Prostate gland (tissue), 2 donors: ENCODE measurements at regions not wholly inside any gene's neighbourhood (a gene's known extent, or its start where the extent isn't known, plus 50 kb on each side); places are given as distances from the start of the nearest gene placed in this dataset.

Experiments used
- CTCF ChIP-seq, 4 experiments: fragments of 200-600 bp in 2 of 4; fragments of 450-650 bp in 2 of 4; sonication (generic) in 2 of 4; IDR thresholded peaks; 1 replicate in 3 of 4; 2 replicates in 1 of 4; pipeline ENCODE4 v1.5.1; 2016 to 2019; ENCODE audit warnings: antibody characterized with exemption in 4 of 4, mild to moderate bottlenecking in 2 of 4, moderate library complexity in 2 of 4
- POLR2AphosphoS5 ChIP-seq: sonication (generic); formaldehyde crosslinking; IDR thresholded peaks from one replicate; pipeline ENCODE4 v1.6.1; 2017; ENCODE audit warnings: antibody characterized with exemption

GRCh38 chr10:2469802-2470201 lies 597.5 kb upstream of the PFKP start:
- TF ChIP-seq CTCF (IDR thresholded peaks at IDR 0.05): no peak
- no peak for TF ChIP-seq POLR2AphosphoS5
